Neutrophil (primary cell): ENCODE measurements at regions not wholly inside any gene's neighbourhood (a gene's known extent, or its start where the extent isn't known, plus 50 kb on each side); places are given as distances from the start of the nearest gene placed in this dataset.
"Not testable (repeated sequence)": the region's sequence is repeated elsewhere in the genome, so short reads cannot be mapped to it uniquely, and the experiment has no call there.

ENCODE experiments used
- H3K27ac ChIP-seq: fragments of 200-600 bp; sonication (generic); 2 replicates; pipeline ENCODE4 v1.5.1; 2016; ENCODE audit warnings: mild to moderate bottlenecking, moderate library complexity
- H3K27me3 ChIP-seq: fragments of 200-600 bp; sonication (generic); 2 replicates; pipeline ENCODE4 v1.6.0; 2016; ENCODE audit warnings: mild to moderate bottlenecking
- H3K36me3 ChIP-seq: fragments of 200-600 bp; sonication (generic); 2 replicates; pipeline ENCODE4 v1.5.1; 2017
- H3K4me1 ChIP-seq, 2 experiments: fragments of 200-600 bp in 1 of 2; sonication (generic) in 1 of 2; 1 replicate in 1 of 2; 2 replicates in 1 of 2; pipeline versions ENCODE4 v1.5.1 to v1.6.1; 2013 to 2016; ENCODE audit warnings: low read depth in 1 of 2, low read length in 1 of 2, mild to moderate bottlenecking in 1 of 2, moderate library complexity in 1 of 2; ENCODE audit not compliant: control insufficient read depth in 1 of 2, insufficient read depth in 1 of 2
- H3K4me3 ChIP-seq, 2 experiments: fragments of 200-600 bp in 1 of 2; sonication (generic) in 1 of 2; 1 replicate in 1 of 2; 2 replicates in 1 of 2; pipeline ENCODE4 v1.5.1; 2013 to 2016; ENCODE audit warnings: low read depth in 1 of 2, low read length in 1 of 2, mild to moderate bottlenecking in 1 of 2, moderate library complexity in 1 of 2
- H3K9me3 ChIP-seq: fragments of 200-600 bp; sonication (generic); 2 replicates; pipeline ENCODE4 v1.5.1; 2016
- TF ChIP-seq, protein P1 (sequence below): fragments of 200-600 bp; sonication (generic); IDR thresholded peaks from 2 replicates; pipeline ENCODE4 v1.5.1; 2016; ENCODE audit warnings: antibody characterized with exemption

DNA sequence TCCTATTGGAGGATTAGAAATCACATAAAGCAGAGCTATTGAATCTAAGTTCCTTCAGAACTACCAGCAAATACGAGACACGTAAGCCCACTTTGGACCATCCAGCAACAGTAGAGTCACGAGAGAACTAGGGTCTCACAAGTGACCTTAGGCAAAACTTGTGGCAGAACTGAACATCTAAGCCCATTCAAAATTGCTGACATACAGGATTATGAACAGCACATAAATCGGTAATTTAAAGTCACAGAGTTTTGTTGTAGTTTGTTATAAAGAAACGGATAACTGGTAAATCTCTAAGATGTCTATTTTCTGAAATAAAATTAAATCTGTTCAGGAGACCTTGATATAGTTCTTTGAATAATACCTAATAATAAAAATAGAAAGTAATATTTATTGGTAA lies 1366.0 kb downstream of the NCAM2 start:
- TF ChIP-seq, protein P1, sequence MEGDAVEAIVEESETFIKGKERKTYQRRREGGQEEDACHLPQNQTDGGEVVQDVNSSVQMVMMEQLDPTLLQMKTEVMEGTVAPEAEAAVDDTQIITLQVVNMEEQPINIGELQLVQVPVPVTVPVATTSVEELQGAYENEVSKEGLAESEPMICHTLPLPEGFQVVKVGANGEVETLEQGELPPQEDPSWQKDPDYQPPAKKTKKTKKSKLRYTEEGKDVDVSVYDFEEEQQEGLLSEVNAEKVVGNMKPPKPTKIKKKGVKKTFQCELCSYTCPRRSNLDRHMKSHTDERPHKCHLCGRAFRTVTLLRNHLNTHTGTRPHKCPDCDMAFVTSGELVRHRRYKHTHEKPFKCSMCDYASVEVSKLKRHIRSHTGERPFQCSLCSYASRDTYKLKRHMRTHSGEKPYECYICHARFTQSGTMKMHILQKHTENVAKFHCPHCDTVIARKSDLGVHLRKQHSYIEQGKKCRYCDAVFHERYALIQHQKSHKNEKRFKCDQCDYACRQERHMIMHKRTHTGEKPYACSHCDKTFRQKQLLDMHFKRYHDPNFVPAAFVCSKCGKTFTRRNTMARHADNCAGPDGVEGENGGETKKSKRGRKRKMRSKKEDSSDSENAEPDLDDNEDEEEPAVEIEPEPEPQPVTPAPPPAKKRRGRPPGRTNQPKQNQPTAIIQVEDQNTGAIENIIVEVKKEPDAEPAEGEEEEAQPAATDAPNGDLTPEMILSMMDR: no peak
- Histone ChIP-seq H3K4me1 (no peaks in the 10 kb centered on the region), H3K9me3 (no peaks in the 10 kb centered on the region), H3K27me3 (no peaks in the 10 kb centered on the region), H3K4me3 (no peak overlapping the region), H3K36me3 (no peaks in the 10 kb centered on the region), H3K27ac (no peak overlapping the region)

DNA sequence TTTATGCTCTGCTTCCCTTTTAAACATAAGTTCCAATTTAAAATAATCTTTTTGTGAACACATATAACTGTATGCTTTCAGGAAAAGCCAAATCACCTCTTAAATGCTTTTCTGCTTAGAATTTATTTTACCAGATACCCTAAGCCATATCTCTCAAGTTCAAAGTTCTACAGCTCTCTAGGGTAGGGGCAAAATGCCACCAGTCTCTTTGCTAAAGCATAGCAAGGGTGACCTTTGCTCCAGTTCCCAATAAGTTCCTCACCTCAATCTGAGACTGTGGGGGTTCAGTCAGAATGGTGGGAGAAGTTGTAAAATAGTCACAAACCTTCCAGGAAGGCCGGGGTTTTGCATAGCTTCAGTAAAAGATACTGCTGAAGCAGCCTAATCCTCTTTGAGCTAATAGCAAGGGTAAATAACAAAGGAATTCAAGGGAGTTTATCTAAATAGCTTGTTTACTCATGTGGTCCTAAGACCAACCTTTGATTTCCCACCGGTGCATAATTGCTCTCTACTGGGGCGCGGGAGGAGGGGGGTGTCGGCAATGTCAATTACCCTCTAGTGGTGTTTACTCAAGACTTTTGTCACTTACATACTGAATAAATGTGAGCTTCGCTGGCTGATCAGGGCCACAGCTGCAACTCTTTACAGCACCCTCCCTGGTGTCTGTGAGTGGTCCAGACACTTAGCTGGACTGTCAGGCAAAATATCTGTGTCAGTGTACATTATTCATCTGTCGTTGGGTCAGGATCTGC lies 1376.2 kb downstream of the NCAM2 start:
- Histone ChIP-seq H3K27ac (no peak overlapping the region), H3K4me3 (no peak overlapping the region), H3K36me3 (no peaks in the 10 kb centered on the region), H3K4me1 (no peaks in the 10 kb centered on the region), H3K9me3 (no peaks in the 10 kb centered on the region), H3K27me3 (no peaks in the 10 kb centered on the region)
- TF ChIP-seq, protein P1: no peak

DNA sequence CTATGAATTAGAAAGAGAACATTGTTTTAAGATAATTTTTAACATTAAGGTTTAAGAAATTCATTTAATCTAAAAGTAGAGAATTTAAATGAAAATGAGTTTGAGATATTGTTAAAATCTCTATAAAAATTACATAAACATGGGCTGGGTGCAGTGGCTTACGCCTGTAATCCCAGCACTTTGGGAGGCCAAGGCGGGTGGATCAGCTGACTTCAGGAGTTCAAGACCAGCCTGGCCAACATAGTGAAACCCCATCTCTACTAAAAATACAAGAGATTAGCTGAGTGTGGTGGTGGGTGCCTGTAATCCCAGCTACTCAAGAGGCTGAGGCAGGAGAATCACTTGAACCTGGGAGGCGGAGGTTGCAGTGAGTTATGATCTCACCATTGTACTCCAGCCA lies 1379.6 kb downstream of the NCAM2 start:
- not testable (repeated sequence) for H3K36me3 ChIP-seq, H3K27ac ChIP-seq, H3K4me1 ChIP-seq, H3K4me3 ChIP-seq, H3K9me3 ChIP-seq, H3K27me3 ChIP-seq

DNA sequence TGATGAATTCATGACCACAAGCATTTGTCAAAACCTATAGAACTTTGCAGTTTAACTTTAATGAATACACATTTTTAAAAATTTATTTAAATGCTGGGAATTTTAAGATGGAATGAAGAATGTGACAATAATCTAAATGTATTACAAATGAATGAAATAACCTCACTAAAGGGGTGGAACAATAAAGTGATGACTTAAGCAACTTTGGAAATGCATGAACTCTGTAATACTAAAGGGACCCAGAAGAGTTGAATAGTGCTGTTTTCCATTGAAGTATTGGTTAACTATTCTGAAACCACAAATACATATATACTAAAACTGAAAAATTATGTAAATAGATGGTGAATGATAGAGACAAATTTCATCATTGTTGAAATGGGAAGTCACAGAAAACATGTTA lies 1395.1 kb downstream of the NCAM2 start:
- Histone ChIP-seq H3K4me3 (no peak overlapping the region), H3K27me3 (no peaks in the 10 kb centered on the region), H3K27ac (no peak overlapping the region), H3K4me1 (no peaks in the 10 kb centered on the region), H3K36me3 (no peaks in the 10 kb centered on the region), H3K9me3 (no peaks in the 10 kb centered on the region)
- TF ChIP-seq, protein P1: no peak

DNA sequence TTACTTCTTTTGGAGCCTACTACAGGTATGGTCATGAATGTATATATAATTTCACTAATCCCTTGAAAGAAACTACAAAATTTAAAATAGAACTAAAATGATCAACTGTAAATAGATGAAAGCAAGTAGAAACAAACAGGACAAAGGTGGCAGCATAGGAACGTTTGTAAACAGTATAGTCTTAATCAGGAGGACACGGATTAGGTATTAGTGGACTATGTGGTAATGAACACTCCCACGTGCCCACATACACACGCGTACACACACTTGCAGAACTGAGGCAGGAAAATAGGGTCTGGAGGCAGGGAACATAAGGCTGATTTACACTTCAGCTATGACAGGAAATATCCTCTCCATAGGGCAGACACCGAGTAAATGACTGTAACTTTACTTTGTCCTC lies 1397.8 kb downstream of the NCAM2 start:
- Histone ChIP-seq H3K9me3 (no peaks in the 10 kb centered on the region), H3K27ac (no peak overlapping the region), H3K4me3 (no peak overlapping the region), H3K27me3 (no peaks in the 10 kb centered on the region), H3K36me3 (no peaks in the 10 kb centered on the region), H3K4me1 (no peaks in the 10 kb centered on the region)
- TF ChIP-seq, protein P1: no peak

DNA sequence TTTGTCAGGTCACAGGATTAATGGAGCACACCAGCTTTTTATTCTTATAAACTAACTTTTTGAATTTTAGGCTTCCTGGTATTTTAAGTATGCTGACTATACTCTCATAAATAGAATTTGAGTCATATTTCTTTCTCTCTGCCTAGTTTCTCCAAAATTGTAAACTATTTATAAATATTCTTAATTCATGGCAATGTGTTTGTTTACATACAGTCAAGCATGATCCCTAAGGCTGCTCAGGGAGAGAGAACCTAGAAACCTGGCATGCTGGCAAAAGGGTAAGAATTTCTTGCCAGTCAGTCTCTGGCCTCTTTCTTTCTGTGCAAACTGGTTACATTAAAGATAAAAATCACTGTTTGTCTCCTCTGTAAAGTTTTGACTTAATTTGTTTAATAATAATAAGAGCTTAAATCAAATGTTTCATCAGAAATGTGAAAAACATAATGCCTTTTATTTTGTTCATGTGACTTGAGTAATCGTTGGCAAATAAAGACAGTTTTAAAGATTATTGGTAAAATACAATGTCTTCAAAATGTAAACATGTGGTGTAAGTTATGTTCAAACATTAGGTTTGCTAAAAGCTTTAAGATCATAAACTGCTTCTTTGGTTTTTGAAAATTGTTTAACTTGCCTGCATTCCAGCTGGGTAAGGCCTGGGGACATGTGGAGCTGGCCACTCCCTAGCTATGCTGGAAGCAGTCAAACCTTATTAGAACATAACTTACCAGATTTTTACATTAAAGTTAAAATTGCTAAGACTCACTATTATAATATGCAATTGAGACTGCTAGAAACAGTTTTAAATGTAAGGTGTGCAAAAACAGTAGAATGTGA lies 1401.7 kb downstream of the NCAM2 start:
- Histone ChIP-seq H3K27me3 (no peaks in the 10 kb centered on the region), H3K36me3 (no peaks in the 10 kb centered on the region), H3K4me3 (no peak overlapping the region), H3K27ac (no peak overlapping the region), H3K9me3 (no peaks in the 10 kb centered on the region), H3K4me1 (no peaks in the 10 kb centered on the region)
- TF ChIP-seq, protein P1: no peak
